BLaER1 treated with 17β-estradiol and CSF1 and Interleukin-3, amounts not matched to agents 10 nM and 100 nM (cell line): ENCODE measurements at regions not wholly inside any gene's neighbourhood (a gene's known extent, or its start where the extent isn't known, plus 50 kb on each side); places are given as distances from the start of the nearest gene placed in this dataset.
A peak's percentile ranks its signal among the peaks of the same experiment; 100 is the strongest.

ENCODE experiments used
- H3K27ac ChIP-seq, 11 experiments: shearing (Covaris generic); formaldehyde crosslinking; 2 replicates each; pipeline ENCODE4 v1.8.1; 2022
- H3K27me3 ChIP-seq, 11 experiments: shearing (Covaris generic); formaldehyde crosslinking; 2 replicates each; pipeline ENCODE4 v1.8.1; 2022
- H3K36me3 ChIP-seq, 11 experiments: shearing (Covaris generic); formaldehyde crosslinking; 2 replicates each; pipeline ENCODE4 v1.8.1; 2022
- H3K4me1 ChIP-seq, 10 experiments: shearing (Covaris generic); formaldehyde crosslinking; 2 replicates each; pipeline ENCODE4 v1.8.1; 2022
- H3K4me2 ChIP-seq, 11 experiments: shearing (Covaris generic); formaldehyde crosslinking; 2 replicates each; pipeline ENCODE4 v1.8.1; 2022
- H3K4me3 ChIP-seq, 10 experiments: shearing (Covaris generic); formaldehyde crosslinking; 2 replicates each; pipeline ENCODE4 v1.8.1; 2022
- H3K9ac ChIP-seq, 11 experiments: shearing (Covaris generic); formaldehyde crosslinking; 2 replicates each; pipeline ENCODE4 v1.8.1; 2022
- H3K9me3 ChIP-seq, 11 experiments: shearing (Covaris generic); formaldehyde crosslinking; replicated peaks in 1 of 11; 2 replicates each; pipeline ENCODE4 v1.8.1; 2022
- H4K20me1 ChIP-seq, 11 experiments: shearing (Covaris generic); formaldehyde crosslinking; 2 replicates each; pipeline ENCODE4 v1.8.1; 2022
- Cebpa-rat ChIP-seq, 11 experiments: shearing (Covaris generic); IDR thresholded peaks; 2 replicates each; pipeline ENCODE4 v1.8.1; 2022

- H4K20me1 ChIP-seq, result no peaks in the 10 kb centered on the region
- H3K4me3 ChIP-seq, result no peak overlapping the region
- no peak overlapping the region for H3K4me2 ChIP-seq
- no peak overlapping the region for H3K27ac ChIP-seq
- TF ChIP-seq Cebpa-rat (IDR thresholded peaks at IDR 0.05), result no peak
- no peaks in the 10 kb centered on the region for H3K27me3 ChIP-seq
- no peak overlapping the region; a peak in 1 of 22 replicates for H3K9ac ChIP-seq
- H3K9me3 ChIP-seq, result no peaks in the 10 kb centered on the region
- H3K4me1 ChIP-seq, result peaks cover 14 to 26% (median 24%) of the 10 kb centered on the region in 10 experiments
- no peaks in the 10 kb centered on the region for H3K36me3 ChIP-seq
These were observed 76.3 kb downstream of the HSD17B6 start for GRCh38 chr12:56839489-56839848.

GRCh38 chr12:56838621-56839488 is 75.7 kb downstream of the HSD17B6 start:
- H3K4me2 ChIP-seq, result no peak overlapping the region
- no peak for TF ChIP-seq Cebpa-rat (IDR thresholded peaks at IDR 0.05)
- H4K20me1 ChIP-seq, result no peaks in the 10 kb centered on the region
- peaks cover 14 to 26% (median 24%) of the 10 kb centered on the region in 10 experiments for H3K4me1 ChIP-seq
- H3K36me3 ChIP-seq, result no peaks in the 10 kb centered on the region
- no peak overlapping the region for H3K4me3 ChIP-seq
- no peak overlapping the region for H3K27ac ChIP-seq
- peak overlapping the region in 1 of 11 experiments; percentile 32; a peak in 2 of 22 replicates for H3K9ac ChIP-seq
- H3K27me3 ChIP-seq, result no peaks in the 10 kb centered on the region
- no peaks in the 10 kb centered on the region for H3K9me3 ChIP-seq
